Upper lobe of left lung (tissue), 4 donors: ENCODE measurements at regions not wholly inside any gene's neighbourhood (a gene's known extent, or its start where the extent isn't known, plus 50 kb on each side); places are given as distances from the start of the nearest gene placed in this dataset.

ENCODE experiments used
- EP300 ChIP-seq, 4 donors: sonication (generic); formaldehyde crosslinking; IDR thresholded peaks; one replicate each; pipeline ENCODE4 v1.5.1; 2017; ENCODE audit warnings: antibody characterized with exemption in 4 of 4, control low read depth in 2 of 4
- POLR2A ChIP-seq, 4 donors: fragments of 450-650 bp; IDR thresholded peaks; one replicate each; pipeline ENCODE4 v1.5.1; 2016 to 2017; ENCODE audit warnings: antibody characterized with exemption in 4 of 4, mild to moderate bottlenecking in 2 of 4
- POLR2AphosphoS5 ChIP-seq, 2 donors: sonication (generic); formaldehyde crosslinking; IDR thresholded peaks; one replicate each; pipeline ENCODE4 v1.5.1; 2017; ENCODE audit warnings: antibody characterized with exemption in 2 of 2
- TF ChIP-seq, protein P1 (sequence below), 6 experiments: fragments of 450-650 bp in 4 of 6; fragments of 200-600 bp in 2 of 6; sonication (generic) in 2 of 6; IDR thresholded peaks; one replicate each; pipeline ENCODE4 v1.5.1; 2016 to 2019; ENCODE audit warnings: antibody characterized with exemption in 6 of 6

DNA sequence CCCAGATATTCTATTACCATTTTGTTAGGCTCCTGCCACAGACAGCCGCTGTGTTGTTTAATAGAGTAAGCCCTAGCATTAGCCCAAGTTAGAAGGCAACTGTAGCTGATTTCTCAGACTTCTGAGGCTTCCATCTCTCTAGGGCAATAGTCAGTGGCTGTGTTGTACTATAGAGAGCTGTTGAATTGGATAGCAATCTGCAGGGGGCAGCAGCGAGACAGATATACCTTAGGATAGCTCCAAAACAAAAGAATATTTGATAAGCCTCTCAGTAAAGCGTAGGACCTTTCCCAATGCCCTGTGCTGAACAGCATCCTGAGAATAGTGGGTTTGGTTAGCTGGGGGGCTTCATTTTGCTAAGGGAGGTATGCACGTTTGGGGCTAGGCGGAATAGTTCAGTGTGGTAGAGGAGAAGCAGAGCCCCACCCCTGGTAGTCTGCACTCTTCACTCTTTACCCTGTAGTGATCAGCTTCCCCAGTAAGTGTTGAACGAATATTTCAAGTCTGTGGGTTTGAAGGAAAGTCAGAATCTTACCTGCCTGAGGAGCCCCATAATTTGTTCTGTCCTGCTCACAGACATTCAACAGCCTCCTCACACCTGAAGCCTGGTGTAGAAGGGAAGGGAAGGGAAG lies 515.1 kb downstream of the INSC start:
- TF ChIP-seq, protein P1, sequence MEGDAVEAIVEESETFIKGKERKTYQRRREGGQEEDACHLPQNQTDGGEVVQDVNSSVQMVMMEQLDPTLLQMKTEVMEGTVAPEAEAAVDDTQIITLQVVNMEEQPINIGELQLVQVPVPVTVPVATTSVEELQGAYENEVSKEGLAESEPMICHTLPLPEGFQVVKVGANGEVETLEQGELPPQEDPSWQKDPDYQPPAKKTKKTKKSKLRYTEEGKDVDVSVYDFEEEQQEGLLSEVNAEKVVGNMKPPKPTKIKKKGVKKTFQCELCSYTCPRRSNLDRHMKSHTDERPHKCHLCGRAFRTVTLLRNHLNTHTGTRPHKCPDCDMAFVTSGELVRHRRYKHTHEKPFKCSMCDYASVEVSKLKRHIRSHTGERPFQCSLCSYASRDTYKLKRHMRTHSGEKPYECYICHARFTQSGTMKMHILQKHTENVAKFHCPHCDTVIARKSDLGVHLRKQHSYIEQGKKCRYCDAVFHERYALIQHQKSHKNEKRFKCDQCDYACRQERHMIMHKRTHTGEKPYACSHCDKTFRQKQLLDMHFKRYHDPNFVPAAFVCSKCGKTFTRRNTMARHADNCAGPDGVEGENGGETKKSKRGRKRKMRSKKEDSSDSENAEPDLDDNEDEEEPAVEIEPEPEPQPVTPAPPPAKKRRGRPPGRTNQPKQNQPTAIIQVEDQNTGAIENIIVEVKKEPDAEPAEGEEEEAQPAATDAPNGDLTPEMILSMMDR (IDR thresholded peaks at IDR 0.05), result peak in 1 of 6 experiments; percentile 18
- TF ChIP-seq POLR2A (IDR thresholded peaks at IDR 0.05) (no peak), EP300 (IDR thresholded peaks at IDR 0.05) (no peak), POLR2AphosphoS5 (IDR thresholded peaks at IDR 0.05) (no peak)
